RWPE2 (cell line): ENCODE measurements at regions not wholly inside any gene's neighbourhood (a gene's known extent, or its start where the extent isn't known, plus 50 kb on each side); places are given as distances from the start of the nearest gene placed in this dataset.
A peak's percentile ranks its signal among the peaks of the same experiment; 100 is the strongest.

Source experiments
- ATAC-seq: fragments of 200-7000 bp; cut with Tn5 transposase; 3 replicates; pipeline ENCODE4 v1.9.1; 2021; ENCODE audit warnings: low read depth
- DNase-seq: peaks from one replicate; pipeline ENCODE4 v3.0.0-alpha.2; 2020; ENCODE audit warnings: low spot score
- H3K27ac ChIP-seq: fragments of 450-650 bp; 2 replicates; pipeline ENCODE4 v1.5.1; 2017; ENCODE audit warnings: mild to moderate bottlenecking; ENCODE audit not compliant: poor library complexity, severe bottlenecking
- H3K27me3 ChIP-seq: fragments of 250-450 bp; sonication (Bioruptor Pico); 2 replicates; pipeline ENCODE4 v1.5.1; 2021; ENCODE audit warnings: mild to moderate bottlenecking, moderate library complexity; ENCODE audit not compliant: insufficient read depth, poor library complexity, severe bottlenecking
- H3K36me3 ChIP-seq: fragments of 250-450 bp; sonication (Bioruptor Pico); 2 replicates; pipeline ENCODE4 v1.5.1; 2020; ENCODE audit warnings: low read depth, mild to moderate bottlenecking, moderate library complexity
- H3K4me1 ChIP-seq: fragments of 250-450 bp; sonication (Bioruptor Pico); 2 replicates; pipeline ENCODE4 v1.5.1; 2021; ENCODE audit warnings: mild to moderate bottlenecking, moderate library complexity; ENCODE audit not compliant: insufficient read depth, poor library complexity, severe bottlenecking
- H3K4me3 ChIP-seq: fragments of 250-450 bp; sonication (Bioruptor Pico); 2 replicates; pipeline ENCODE4 v1.5.1; 2021; ENCODE audit warnings: mild to moderate bottlenecking, moderate library complexity; ENCODE audit not compliant: severe bottlenecking
- H3K9me3 ChIP-seq: fragments of 250-450 bp; sonication (Bioruptor Pico); 2 replicates; pipeline ENCODE4 v1.5.1; 2021; ENCODE audit warnings: mild to moderate bottlenecking, moderate library complexity; ENCODE audit not compliant: severe bottlenecking
- CTCF ChIP-seq: fragments of 450-650 bp; IDR thresholded peaks from one replicate; pipeline ENCODE4 v1.5.1; 2017; ENCODE audit warnings: mild to moderate bottlenecking, moderate library complexity; ENCODE audit not compliant: poor library complexity, severe bottlenecking

GRCh38 chrY:9226409-9226808 is 110.9 kb upstream of the TSPY4 start:
- H3K27ac ChIP-seq: no peak overlapping the region
- no peaks in the 10 kb centered on the region for H3K9me3 ChIP-seq
- DNase-seq (no peak), ATAC-seq (no peak)
- no peaks in the 10 kb centered on the region for H3K36me3 ChIP-seq
- no peaks in the 10 kb centered on the region for H3K27me3 ChIP-seq
- H3K4me1 ChIP-seq: no peaks in the 10 kb centered on the region
- TF ChIP-seq CTCF: no peak
- no peak overlapping the region for H3K4me3 ChIP-seq

- H3K36me3 ChIP-seq: no peaks in the 10 kb centered on the region
- no peaks in the 10 kb centered on the region for H3K9me3 ChIP-seq
- no peak for TF ChIP-seq CTCF
- H3K27ac ChIP-seq: no peak overlapping the region
- DNase-seq: no peak
- peak; percentile 71; the same call in 2 of the 3 replicates for ATAC-seq
- no peak overlapping the region for H3K4me3 ChIP-seq
- H3K4me1 ChIP-seq: no peaks in the 10 kb centered on the region
- H3K27me3 ChIP-seq: no peaks in the 10 kb centered on the region
These were observed 80.0 kb upstream of the TSPY4 start for GRCh38 chrY:9257255-9257654.

- TF ChIP-seq CTCF: no peak
- H3K27me3 ChIP-seq: no peaks in the 10 kb centered on the region
- ATAC-seq (no peak), DNase-seq (no peak)
- H3K9me3 ChIP-seq: no peaks in the 10 kb centered on the region
- no peaks in the 10 kb centered on the region for H3K36me3 ChIP-seq
- no peak overlapping the region for H3K4me3 ChIP-seq
- H3K27ac ChIP-seq: no peak overlapping the region
- no peaks in the 10 kb centered on the region for H3K4me1 ChIP-seq
These were observed 79.5 kb upstream of the TSPY4 start for GRCh38 chrY:9257725-9258124.

- TF ChIP-seq CTCF: no peak
- Histone ChIP-seq H3K36me3 (no peaks in the 10 kb centered on the region), H3K27ac (no peak overlapping the region), H3K4me3 (no peak overlapping the region), H3K27me3 (no peaks in the 10 kb centered on the region), H3K9me3 (no peaks in the 10 kb centered on the region), H3K4me1 (no peaks in the 10 kb centered on the region)
- ATAC-seq: peak; percentile 29; the same call in 1 of the 3 replicates
- no peak for DNase-seq
These were observed 77.9 kb upstream of the TSPY4 start for GRCh38 chrY:9259368-9259767.

- Histone ChIP-seq H3K4me1 (no peaks in the 10 kb centered on the region), H3K9me3 (no peaks in the 10 kb centered on the region), H3K27me3 (no peaks in the 10 kb centered on the region), H3K4me3 (no peak overlapping the region), H3K36me3 (no peaks in the 10 kb centered on the region), H3K27ac (no peak overlapping the region)
- no peak for TF ChIP-seq CTCF
- ATAC-seq: no peak
- no peak for DNase-seq
These were observed 76.8 kb upstream of the TSPY4 start for GRCh38 chrY:9260426-9260825.
